C4-2B (cell line): ENCODE measurements at regions not wholly inside any gene's neighbourhood (a gene's known extent, or its start where the extent isn't known, plus 50 kb on each side); places are given as distances from the start of the nearest gene placed in this dataset.

Source experiments
- CTCF ChIP-seq: fragments of 450-650 bp; conservative IDR thresholded peaks from 2 replicates; pipeline ENCODE4 v1.5.1; 2017; ENCODE audit warnings: mild to moderate bottlenecking
- ZFX ChIP-seq: fragments of 450-650 bp; IDR thresholded peaks from 2 replicates; pipeline ENCODE4 v1.6.1; 2017

- TF ChIP-seq CTCF (no peak), ZFX (no peak)
Measured at GRCh38 chr2:183579686-183580085, 455.4 kb downstream of the NUP35 start.
